H54 (cell line): ENCODE measurements at regions not wholly inside any gene's neighbourhood (a gene's known extent, or its start where the extent isn't known, plus 50 kb on each side); places are given as distances from the start of the nearest gene placed in this dataset.
A peak's percentile ranks its signal among the peaks of the same experiment; 100 is the strongest.

Source experiments
- DNase-seq: peaks from one replicate; pipeline ENCODE4 v3.0.0; 2011; ENCODE audit warnings: low spot score, mixed read lengths; ENCODE audit not compliant: insufficient read length
- FAIRE-seq: peaks from 3 replicates; lab custom pipeline; 2011; peaks lifted over from hg19 to GRCh38; lab: Jason Lieb, UNC
- POLR2A ChIP-seq: IDR thresholded peaks from 2 replicates; pipeline ENCODE4 v1.6.1; 2011; ENCODE audit warnings: low read depth, mild to moderate bottlenecking, low read length

GRCh38 chr20:52251827-52252226, 60.2 kb upstream of the ZFP64 start:
- FAIRE-seq (no peak), DNase-seq (no peak)
- TF ChIP-seq POLR2A, result no peak

- DNase-seq (no peak), FAIRE-seq (no peak)
- no peak for TF ChIP-seq POLR2A
These were observed 59.6 kb upstream of the ZFP64 start for GRCh38 chr20:52251136-52251700.

GRCh38 chr20:52247548-52247947, 56.0 kb upstream of the ZFP64 start:
- FAIRE-seq (no peak), DNase-seq (no peak)
- TF ChIP-seq POLR2A, result no peak

- no peak for FAIRE-seq
- DNase-seq, result no peak
- no peak for TF ChIP-seq POLR2A
These were observed 54.8 kb upstream of the ZFP64 start for GRCh38 chr20:52246366-52246765.

GRCh38 chr20:52244702-52245101, 53.1 kb upstream of the ZFP64 start:
- no peak for TF ChIP-seq POLR2A
- FAIRE-seq (no peak), DNase-seq (no peak)

GRCh38 chr20:52242237-52243230, 51.0 kb upstream of the ZFP64 start:
- no peak for TF ChIP-seq POLR2A
- DNase-seq (peak; percentile 7), FAIRE-seq (no peak)
